ENCODE measurements at regions not wholly inside any gene's neighbourhood (a gene's known extent, or its start where the extent isn't known, plus 50 kb on each side); places are given as distances from the start of the nearest gene placed in this dataset.

DNA sequence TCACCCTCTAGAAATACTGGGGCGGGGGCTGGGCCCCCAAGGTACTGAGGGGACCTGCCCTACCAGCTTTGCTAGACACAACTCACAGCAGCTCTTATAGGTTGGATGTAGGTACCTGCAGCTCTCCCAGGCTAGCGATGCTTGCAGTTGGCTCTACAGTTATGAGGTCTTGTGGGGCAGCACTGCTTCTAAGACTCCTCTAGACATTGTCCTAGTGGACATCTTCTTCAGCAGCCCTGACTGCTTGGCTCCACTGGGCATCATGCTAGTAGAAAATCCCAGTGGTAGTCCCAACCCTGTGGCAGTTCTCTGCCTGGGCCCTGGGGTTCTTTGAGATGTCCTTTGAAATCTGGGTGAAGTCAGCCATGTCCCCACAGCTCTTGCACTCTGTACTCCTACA lies 419.3 kb upstream of the SEL1L start:
- Mint-ChIP-seq H3K4me3 (no peak overlapping the region), H3K36me3 (no peaks in the 10 kb centered on the region), H3K9me3 (peaks cover 15% of the 10 kb centered on the region), H3K4me1 (peaks cover 25% of the 10 kb centered on the region), H3K27me3 (ENCODE audit: low read depth) (peaks cover 8% of the 10 kb centered on the region), H3K27ac (no peak overlapping the region)
- ATAC-seq (no peak), DNase-seq (ENCODE audit: low spot score) (no peak)
- ChIA-PET CTCF (no interaction called here), POLR2A (no interaction called here)
- TF ChIP-seq, protein P1, sequence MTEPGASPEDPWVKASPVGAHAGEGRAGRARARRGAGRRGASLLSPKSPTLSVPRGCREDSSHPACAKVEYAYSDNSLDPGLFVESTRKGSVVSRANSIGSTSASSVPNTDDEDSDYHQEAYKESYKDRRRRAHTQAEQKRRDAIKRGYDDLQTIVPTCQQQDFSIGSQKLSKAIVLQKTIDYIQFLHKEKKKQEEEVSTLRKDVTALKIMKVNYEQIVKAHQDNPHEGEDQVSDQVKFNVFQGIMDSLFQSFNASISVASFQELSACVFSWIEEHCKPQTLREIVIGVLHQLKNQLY (CRISPR knock-in tag; IDR thresholded peaks at IDR 0.05) = no peak
- TF ChIP-seq RELA (CRISPR knock-in tag; IDR thresholded peaks at IDR 0.05; ENCODE audit: borderline replicate concordance) (no peak), ZNF219 (CRISPR knock-in tag; IDR thresholded peaks at IDR 0.05; ENCODE audit: borderline replicate concordance) (no peak), ZNF138 (CRISPR knock-in tag; conservative IDR thresholded peaks at IDR 0.05) (no peak), SMAD3 (CRISPR knock-in tag; IDR thresholded peaks at IDR 0.05; ENCODE audit: borderline replicate concordance) (no peak), FOXJ3 (CRISPR knock-in tag; IDR thresholded peaks at IDR 0.05; ENCODE audit: borderline replicate concordance) (no peak)
- TF ChIP-seq, protein P2, sequence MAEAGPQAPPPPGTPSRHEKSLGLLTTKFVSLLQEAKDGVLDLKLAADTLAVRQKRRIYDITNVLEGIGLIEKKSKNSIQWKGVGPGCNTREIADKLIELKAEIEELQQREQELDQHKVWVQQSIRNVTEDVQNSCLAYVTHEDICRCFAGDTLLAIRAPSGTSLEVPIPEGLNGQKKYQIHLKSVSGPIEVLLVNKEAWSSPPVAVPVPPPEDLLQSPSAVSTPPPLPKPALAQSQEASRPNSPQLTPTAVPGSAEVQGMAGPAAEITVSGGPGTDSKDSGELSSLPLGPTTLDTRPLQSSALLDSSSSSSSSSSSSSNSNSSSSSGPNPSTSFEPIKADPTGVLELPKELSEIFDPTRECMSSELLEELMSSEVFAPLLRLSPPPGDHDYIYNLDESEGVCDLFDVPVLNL (CRISPR knock-in tag; IDR thresholded peaks at IDR 0.05; ENCODE audit: borderline replicate concordance, low read depth) = no peak
- TF ChIP-seq, protein P3, sequence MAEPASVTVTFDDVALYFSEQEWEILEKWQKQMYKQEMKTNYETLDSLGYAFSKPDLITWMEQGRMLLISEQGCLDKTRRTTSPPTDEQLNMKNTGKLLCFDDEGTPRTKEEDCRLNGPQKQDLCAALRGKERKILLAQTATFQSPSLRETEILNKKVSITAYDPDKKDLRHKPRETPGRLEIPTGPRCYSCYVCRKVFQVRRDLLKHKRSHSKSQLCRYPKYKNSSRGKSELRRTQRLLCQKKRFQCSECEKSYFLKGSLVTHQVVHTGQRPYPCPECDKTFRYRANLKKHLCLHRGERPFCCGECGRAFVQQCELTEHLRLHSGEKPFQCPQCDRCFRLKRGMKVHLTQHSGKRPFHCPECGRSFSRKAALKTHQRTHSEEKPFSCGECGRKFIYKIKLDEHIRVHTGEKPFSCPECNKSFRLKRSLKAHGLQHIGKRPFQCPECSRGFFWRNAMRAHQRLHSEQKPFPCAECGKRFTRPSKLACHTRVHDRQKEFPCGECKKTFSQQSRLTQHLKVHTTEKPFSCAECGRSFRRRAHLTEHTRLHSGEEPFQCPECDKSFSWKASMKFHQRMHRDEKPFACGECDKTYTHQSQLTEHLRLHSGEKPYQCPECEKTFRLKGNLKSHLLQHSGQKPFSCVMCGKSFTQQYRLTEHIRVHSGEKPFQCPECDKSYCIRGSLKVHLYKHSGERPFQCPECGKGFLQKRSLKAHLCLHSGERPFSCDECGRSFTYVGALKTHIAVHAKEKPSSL (CRISPR knock-in tag; conservative IDR thresholded peaks at IDR 0.05) = no peak
- TF ChIP-seq, protein P4, sequence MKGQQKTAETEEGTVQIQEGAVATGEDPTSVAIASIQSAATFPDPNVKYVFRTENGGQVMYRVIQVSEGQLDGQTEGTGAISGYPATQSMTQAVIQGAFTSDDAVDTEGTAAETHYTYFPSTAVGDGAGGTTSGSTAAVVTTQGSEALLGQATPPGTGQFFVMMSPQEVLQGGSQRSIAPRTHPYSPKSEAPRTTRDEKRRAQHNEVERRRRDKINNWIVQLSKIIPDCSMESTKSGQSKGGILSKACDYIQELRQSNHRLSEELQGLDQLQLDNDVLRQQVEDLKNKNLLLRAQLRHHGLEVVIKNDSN (CRISPR knock-in tag; IDR thresholded peaks at IDR 0.05) = no peak
- TF ChIP-seq, protein P5, sequence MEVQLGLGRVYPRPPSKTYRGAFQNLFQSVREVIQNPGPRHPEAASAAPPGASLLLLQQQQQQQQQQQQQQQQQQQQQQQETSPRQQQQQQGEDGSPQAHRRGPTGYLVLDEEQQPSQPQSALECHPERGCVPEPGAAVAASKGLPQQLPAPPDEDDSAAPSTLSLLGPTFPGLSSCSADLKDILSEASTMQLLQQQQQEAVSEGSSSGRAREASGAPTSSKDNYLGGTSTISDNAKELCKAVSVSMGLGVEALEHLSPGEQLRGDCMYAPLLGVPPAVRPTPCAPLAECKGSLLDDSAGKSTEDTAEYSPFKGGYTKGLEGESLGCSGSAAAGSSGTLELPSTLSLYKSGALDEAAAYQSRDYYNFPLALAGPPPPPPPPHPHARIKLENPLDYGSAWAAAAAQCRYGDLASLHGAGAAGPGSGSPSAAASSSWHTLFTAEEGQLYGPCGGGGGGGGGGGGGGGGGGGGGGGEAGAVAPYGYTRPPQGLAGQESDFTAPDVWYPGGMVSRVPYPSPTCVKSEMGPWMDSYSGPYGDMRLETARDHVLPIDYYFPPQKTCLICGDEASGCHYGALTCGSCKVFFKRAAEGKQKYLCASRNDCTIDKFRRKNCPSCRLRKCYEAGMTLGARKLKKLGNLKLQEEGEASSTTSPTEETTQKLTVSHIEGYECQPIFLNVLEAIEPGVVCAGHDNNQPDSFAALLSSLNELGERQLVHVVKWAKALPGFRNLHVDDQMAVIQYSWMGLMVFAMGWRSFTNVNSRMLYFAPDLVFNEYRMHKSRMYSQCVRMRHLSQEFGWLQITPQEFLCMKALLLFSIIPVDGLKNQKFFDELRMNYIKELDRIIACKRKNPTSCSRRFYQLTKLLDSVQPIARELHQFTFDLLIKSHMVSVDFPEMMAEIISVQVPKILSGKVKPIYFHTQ (CRISPR knock-in tag; IDR thresholded peaks at IDR 0.05) = no peak

DNA sequence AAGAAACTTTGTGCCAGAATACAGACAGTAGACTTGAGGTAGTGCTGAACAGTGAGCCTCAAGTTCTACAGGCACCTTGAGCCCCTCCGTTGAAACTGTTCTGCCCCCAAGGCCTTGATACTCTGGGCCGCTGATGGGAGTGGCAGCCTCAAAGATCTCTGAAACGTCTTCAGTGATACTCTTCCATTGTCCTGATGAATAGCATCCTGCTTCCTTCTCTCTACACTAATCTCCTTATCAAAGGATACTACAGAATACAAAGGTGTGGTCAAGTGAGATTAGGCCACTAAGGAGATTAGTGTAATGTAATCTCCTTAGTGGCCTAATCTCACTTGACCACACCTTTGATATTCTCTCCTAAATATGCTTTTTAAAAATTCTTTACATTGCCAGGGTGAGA lies 419.8 kb upstream of the SEL1L start:
- TF ChIP-seq NR1H2 (CRISPR knock-in tag; IDR thresholded peaks at IDR 0.05) = no peak
- no peak for TF ChIP-seq JUN (CRISPR knock-in tag; IDR thresholded peaks at IDR 0.05)
- no peak for TF ChIP-seq ZNF138 (CRISPR knock-in tag; conservative IDR thresholded peaks at IDR 0.05)
- TF ChIP-seq NFYB (CRISPR knock-in tag; conservative IDR thresholded peaks at IDR 0.05; ENCODE audit: low read depth) = no peak
- TF ChIP-seq, protein P3 (CRISPR knock-in tag; conservative IDR thresholded peaks at IDR 0.05) = no peak
- TF ChIP-seq, protein P6, sequence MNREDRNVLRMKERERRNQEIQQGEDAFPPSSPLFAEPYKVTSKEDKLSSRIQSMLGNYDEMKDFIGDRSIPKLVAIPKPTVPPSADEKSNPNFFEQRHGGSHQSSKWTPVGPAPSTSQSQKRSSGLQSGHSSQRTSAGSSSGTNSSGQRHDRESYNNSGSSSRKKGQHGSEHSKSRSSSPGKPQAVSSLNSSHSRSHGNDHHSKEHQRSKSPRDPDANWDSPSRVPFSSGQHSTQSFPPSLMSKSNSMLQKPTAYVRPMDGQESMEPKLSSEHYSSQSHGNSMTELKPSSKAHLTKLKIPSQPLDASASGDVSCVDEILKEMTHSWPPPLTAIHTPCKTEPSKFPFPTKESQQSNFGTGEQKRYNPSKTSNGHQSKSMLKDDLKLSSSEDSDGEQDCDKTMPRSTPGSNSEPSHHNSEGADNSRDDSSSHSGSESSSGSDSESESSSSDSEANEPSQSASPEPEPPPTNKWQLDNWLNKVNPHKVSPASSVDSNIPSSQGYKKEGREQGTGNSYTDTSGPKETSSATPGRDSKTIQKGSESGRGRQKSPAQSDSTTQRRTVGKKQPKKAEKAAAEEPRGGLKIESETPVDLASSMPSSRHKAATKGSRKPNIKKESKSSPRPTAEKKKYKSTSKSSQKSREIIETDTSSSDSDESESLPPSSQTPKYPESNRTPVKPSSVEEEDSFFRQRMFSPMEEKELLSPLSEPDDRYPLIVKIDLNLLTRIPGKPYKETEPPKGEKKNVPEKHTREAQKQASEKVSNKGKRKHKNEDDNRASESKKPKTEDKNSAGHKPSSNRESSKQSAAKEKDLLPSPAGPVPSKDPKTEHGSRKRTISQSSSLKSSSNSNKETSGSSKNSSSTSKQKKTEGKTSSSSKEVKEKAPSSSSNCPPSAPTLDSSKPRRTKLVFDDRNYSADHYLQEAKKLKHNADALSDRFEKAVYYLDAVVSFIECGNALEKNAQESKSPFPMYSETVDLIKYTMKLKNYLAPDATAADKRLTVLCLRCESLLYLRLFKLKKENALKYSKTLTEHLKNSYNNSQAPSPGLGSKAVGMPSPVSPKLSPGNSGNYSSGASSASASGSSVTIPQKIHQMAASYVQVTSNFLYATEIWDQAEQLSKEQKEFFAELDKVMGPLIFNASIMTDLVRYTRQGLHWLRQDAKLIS (CRISPR knock-in tag; IDR thresholded peaks at IDR 0.05; ENCODE audit: borderline replicate concordance) = no peak
- no peak for TF ChIP-seq RORB (CRISPR knock-in tag; IDR thresholded peaks at IDR 0.05)
- no peak for TF ChIP-seq ZNF121 (CRISPR knock-in tag; IDR thresholded peaks at IDR 0.05)
- Mint-ChIP-seq H3K9me3 (peaks cover 19% of the 10 kb centered on the region), H3K4me1 (peaks cover 28% of the 10 kb centered on the region), H3K27ac (no peak overlapping the region), H3K4me3 (no peak overlapping the region), H3K27me3 (ENCODE audit: low read depth) (peaks cover 8% of the 10 kb centered on the region), H3K36me3 (no peaks in the 10 kb centered on the region)
- ATAC-seq = no peak
- POLR2A ChIA-PET = no interaction called here
- no peak for DNase-seq (ENCODE audit: low spot score)
- CTCF ChIA-PET = no interaction called here

Data from WTC11 (cell line).